ENCODE measurements at regions not wholly inside any gene's neighbourhood (a gene's known extent, or its start where the extent isn't known, plus 50 kb on each side); places are given as distances from the start of the nearest gene placed in this dataset.

- TF ChIP-seq GABPB1 (CRISPR knock-in tag; IDR thresholded peaks at IDR 0.05), result no peak
- no peak for TF ChIP-seq ZNF219 (CRISPR knock-in tag; IDR thresholded peaks at IDR 0.05; ENCODE audit: borderline replicate concordance)
- no peak for TF ChIP-seq ZBTB43 (CRISPR knock-in tag; IDR thresholded peaks at IDR 0.05)
- TF ChIP-seq NFATC4 (CRISPR knock-in tag; IDR thresholded peaks at IDR 0.05), result no peak
- no peak for TF ChIP-seq CREB1 (CRISPR knock-in tag; IDR thresholded peaks at IDR 0.05)
- TF ChIP-seq ZNF416 (CRISPR knock-in tag; IDR thresholded peaks at IDR 0.05), result no peak
- no peak for TF ChIP-seq SMAD3 (CRISPR knock-in tag; IDR thresholded peaks at IDR 0.05; ENCODE audit: borderline replicate concordance)
- no peak for TF ChIP-seq AR (CRISPR knock-in tag; IDR thresholded peaks at IDR 0.05)
- no peak for TF ChIP-seq AFF4 (CRISPR knock-in tag; IDR thresholded peaks at IDR 0.05; ENCODE audit: borderline replicate concordance)
- no peak for TF ChIP-seq RORB (CRISPR knock-in tag; IDR thresholded peaks at IDR 0.05)
- no peak for TF ChIP-seq CBFB (CRISPR knock-in tag; IDR thresholded peaks at IDR 0.05; ENCODE audit: low read depth)
- TF ChIP-seq TEAD1 (CRISPR knock-in tag; IDR thresholded peaks at IDR 0.05), result no peak
These were observed 73.5 kb downstream of the TNFAIP2 start (continued) for GRCh38 chr14:103196716-103197115.

GRCh38 chr14:103198131-103199105 is 75.2 kb downstream of the TNFAIP2 start:
- H3K4me3 Mint-ChIP-seq, result no peak overlapping the region
- no peak for ATAC-seq
- ChIA-PET POLR2A (no interaction called here), CTCF (interaction anchor here (0.6 to 1.0 kb wide), 2 partner anchors 94 to 193 kb away, joined by 3 to 4 read pairs; no protein-coding TSS in a partner anchor)
- TF ChIP-seq GABPB1 (CRISPR knock-in tag; IDR thresholded peaks at IDR 0.05) (peak; percentile 86), ATF6 (CRISPR knock-in tag; IDR thresholded peaks at IDR 0.05) (no peak)
- H3K9me3 Mint-ChIP-seq, result peaks cover 31% of the 10 kb centered on the region
- no peak for DNase-seq (ENCODE audit: low spot score)
- peaks cover 9% of the 10 kb centered on the region; the same call in 1 of the 2 replicates for H3K36me3 Mint-ChIP-seq
- H3K27me3 Mint-ChIP-seq (ENCODE audit: low read depth), result peaks cover 17% of the 10 kb centered on the region
- no peak overlapping the region for H3K27ac Mint-ChIP-seq
- no peaks in the 10 kb centered on the region for H3K4me1 Mint-ChIP-seq

Data from WTC11 (cell line).